NT2/D1 (cell line): ENCODE measurements at regions not wholly inside any gene's neighbourhood (a gene's known extent, or its start where the extent isn't known, plus 50 kb on each side); places are given as distances from the start of the nearest gene placed in this dataset.
"Not testable (repeated sequence)": the region's sequence is repeated elsewhere in the genome, so short reads cannot be mapped to it uniquely, and the experiment has no call there.

Source experiments
- DNase-seq: peaks from one replicate; pipeline ENCODE4 v3.0.0-alpha.2; 2011; ENCODE audit warnings: low read depth, low spot score
- H3K27me3 ChIP-seq: 2 replicates; pipeline ENCODE4 v1.6.0; 2011; ENCODE audit warnings: mild to moderate bottlenecking; ENCODE audit not compliant: insufficient read length, insufficient read depth
- H3K36me3 ChIP-seq: 2 replicates; pipeline ENCODE4 v1.6.1; 2011; ENCODE audit warnings: mild to moderate bottlenecking, low read length, mixed read lengths; ENCODE audit not compliant: insufficient read depth, insufficient read length
- H3K4me1 ChIP-seq: 2 replicates; pipeline ENCODE4 v1.5.1; 2011; ENCODE audit not compliant: insufficient read depth, insufficient read length
- H3K4me3 ChIP-seq: 2 replicates; pipeline ENCODE4 v1.5.1; 2011; ENCODE audit warnings: low read depth; ENCODE audit not compliant: insufficient read length
- H3K9ac ChIP-seq: 2 replicates; pipeline ENCODE4 v1.6.0; 2011; ENCODE audit warnings: low read depth; ENCODE audit not compliant: insufficient read length
- H3K9me3 ChIP-seq: 2 replicates; pipeline ENCODE4 v1.5.1; 2011; ENCODE audit warnings: mild to moderate bottlenecking, low read length; ENCODE audit not compliant: insufficient read depth
- SUZ12 ChIP-seq: IDR thresholded peaks from 2 replicates; pipeline ENCODE4 v1.6.1; 2011; ENCODE audit not compliant: insufficient read length, insufficient read depth; ENCODE audit errors: extremely low read depth
- YY1 ChIP-seq: IDR thresholded peaks from 2 replicates; pipeline ENCODE4 v1.6.1; 2011; ENCODE audit not compliant: insufficient read length, insufficient read depth
- ZNF274 ChIP-seq: IDR thresholded peaks from 2 replicates; pipeline ENCODE4 v1.6.1; 2011; ENCODE audit warnings: mild to moderate bottlenecking, low read depth, low read length

- Histone ChIP-seq H3K36me3 (no peaks in the 10 kb centered on the region), H3K27me3 (no peaks in the 10 kb centered on the region), H3K4me1 (peaks cover 5% of the 10 kb centered on the region), H3K9me3 (peaks cover 10% of the 10 kb centered on the region; the same call in 1 of the 2 replicates), H3K4me3 (no peak overlapping the region), H3K9ac (no peak overlapping the region)
- TF ChIP-seq ZNF274 (no peak), SUZ12 (no peak), YY1 (no peak)
- no peak for DNase-seq
Observed at GRCh38 chr16:13630374-13630773, 289.6 kb upstream of the ERCC4 start.

GRCh38 chr16:13631213-13631767, 288.7 kb upstream of the ERCC4 start:
- no peak for DNase-seq
- no peaks in the 10 kb centered on the region for H3K27me3 ChIP-seq
- no peaks in the 10 kb centered on the region for H3K36me3 ChIP-seq
- peaks cover 17% of the 10 kb centered on the region; the same call in 1 of the 2 replicates for H3K9me3 ChIP-seq
- no peak overlapping the region for H3K9ac ChIP-seq
- no peak overlapping the region for H3K4me3 ChIP-seq
- peaks cover 6% of the 10 kb centered on the region for H3K4me1 ChIP-seq
- no peak for TF ChIP-seq SUZ12
- no peak for TF ChIP-seq YY1
- TF ChIP-seq ZNF274, result no peak

GRCh38 chr16:13631916-13632315, 288.0 kb upstream of the ERCC4 start:
- Histone ChIP-seq H3K4me1 (peaks cover 6% of the 10 kb centered on the region), H3K9ac (no peak overlapping the region), H3K4me3 (no peak overlapping the region), H3K27me3 (no peaks in the 10 kb centered on the region), H3K9me3 (peaks cover 17% of the 10 kb centered on the region; the same call in 1 of the 2 replicates), H3K36me3 (no peaks in the 10 kb centered on the region)
- TF ChIP-seq YY1, result no peak
- DNase-seq, result no peak

- H3K9ac ChIP-seq, H3K27me3 ChIP-seq, H3K4me1 ChIP-seq, H3K4me3 ChIP-seq, DNase-seq, H3K36me3 ChIP-seq: not testable (repeated sequence)
- peaks cover 17% of the 10 kb centered on the region; the same call in 1 of the 2 replicates for H3K9me3 ChIP-seq
Observed at GRCh38 chr16:13632504-13632903, 287.4 kb upstream of the ERCC4 start.

GRCh38 chr16:13633391-13633861, 286.5 kb upstream of the ERCC4 start:
- Histone ChIP-seq H3K4me1 (peaks cover 6% of the 10 kb centered on the region), H3K36me3 (no peaks in the 10 kb centered on the region), H3K9ac (no peak overlapping the region), H3K9me3 (peaks cover 17% of the 10 kb centered on the region; the same call in 1 of the 2 replicates), H3K27me3 (no peaks in the 10 kb centered on the region), H3K4me3 (no peak overlapping the region)
- TF ChIP-seq SUZ12 (no peak), ZNF274 (no peak), YY1 (no peak)
- no peak for DNase-seq

GRCh38 chr16:13634253-13634652, 285.7 kb upstream of the ERCC4 start:
- DNase-seq, result no peak
- no peak overlapping the region for H3K4me3 ChIP-seq
- H3K9me3 ChIP-seq, result peaks cover 17% of the 10 kb centered on the region; the same call in 1 of the 2 replicates
- no peaks in the 10 kb centered on the region for H3K36me3 ChIP-seq
- TF ChIP-seq ZNF274 (no peak), YY1 (no peak), SUZ12 (no peak)
- peaks cover 6% of the 10 kb centered on the region for H3K4me1 ChIP-seq
- no peak overlapping the region for H3K9ac ChIP-seq
- H3K27me3 ChIP-seq, result no peaks in the 10 kb centered on the region

- no peak overlapping the region for H3K9ac ChIP-seq
Observed at GRCh38 chr16:13634959-13635358, 285.0 kb upstream of the ERCC4 start.

More at GRCh38 chr16:13634959-13635358, 285.0 kb upstream of the ERCC4 start:
- Histone ChIP-seq H3K9me3 (peaks cover 17% of the 10 kb centered on the region; the same call in 1 of the 2 replicates), H3K4me3 (no peak overlapping the region), H3K27me3 (no peaks in the 10 kb centered on the region), H3K4me1 (peaks cover 6% of the 10 kb centered on the region), H3K36me3 (no peaks in the 10 kb centered on the region)
- TF ChIP-seq YY1 (no peak), SUZ12 (no peak), ZNF274 (no peak)
- no peak for DNase-seq
